A549 (cell line): ENCODE measurements at regions not wholly inside any gene's neighbourhood (a gene's known extent, or its start where the extent isn't known, plus 50 kb on each side); places are given as distances from the start of the nearest gene placed in this dataset.
A peak's percentile ranks its signal among the peaks of the same experiment; 100 is the strongest.

ENCODE experiments used
- ATAC-seq, 2 experiments: fragments of 200-7000 bp in 1 of 2; fragments of >200 bp in 1 of 2; cut with Nextera tagmentation in 1 of 2; cut with Tn5 transposase in 1 of 2; 3 replicates each; pipeline versions ENCODE4 v1.8.0 to v1.9.1; 2018 to 2020; ENCODE audit warnings: mild to moderate bottlenecking in 1 of 2, moderate library complexity in 1 of 2
- CTCF ChIA-PET: fragments of 300-600 bp; sonication (Branson Sonifier 250); formaldehyde crosslinking; extraction: SDS; loops from one replicate; lab custom pipeline; 2021; ENCODE audit warnings: antibody characterized with exemption, inconsistent platforms; lab: Yijun Ruan, JAX
- POLR2A ChIA-PET: fragments of 350-600 bp; formaldehyde crosslinking; extraction: SDS; loops from one replicate; lab custom pipeline; 2021; ENCODE audit warnings: antibody characterized with exemption, inconsistent platforms; lab: Yijun Ruan, JAX
- DNase-seq, 2 experiments: peaks; one replicate each; pipeline versions ENCODE4 v3.0.0 to v3.0.0-alpha.2; 2011 to 2016; ENCODE audit warnings: low read depth in 1 of 2, low spot score in 1 of 2
- FAIRE-seq: peaks from 2 replicates; lab custom pipeline; 2011; peaks lifted over from hg19 to GRCh38; lab: Jason Lieb, UNC
- H3K27ac ChIP-seq, 2 experiments: fragments of >200 bp; sonication (Bioruptor Twin); formaldehyde crosslinking; 3 replicates each; pipeline ENCODE4 v1.5.1; 2016 to 2017
- H3K4me1 ChIP-seq: fragments of >200 bp; sonication (Bioruptor Twin); formaldehyde crosslinking; 3 replicates; pipeline ENCODE4 v1.6.1; 2016
- H3K4me2 ChIP-seq: fragments of >200 bp; sonication (Bioruptor Twin); formaldehyde crosslinking; 3 replicates; pipeline ENCODE4 v1.6.1; 2016
- H3K4me3 ChIP-seq: fragments of >200 bp; sonication (Bioruptor Twin); formaldehyde crosslinking; 3 replicates; pipeline ENCODE4 v1.5.1; 2016
- H3K9me3 ChIP-seq: fragments of >200 bp; sonication (Bioruptor Twin); formaldehyde crosslinking; 3 replicates; pipeline ENCODE4 v1.6.1; 2016
- CBX2 ChIP-seq: fragments of 200-600 bp; sonication (generic); IDR thresholded peaks from 2 replicates; pipeline ENCODE4 v1.6.1; 2016; ENCODE audit warnings: low read depth, mild to moderate bottlenecking, borderline replicate concordance
- CBX8 ChIP-seq: fragments of 200-600 bp; sonication (generic); IDR thresholded peaks from 2 replicates; pipeline ENCODE4 v1.6.1; 2016
- CEBPB ChIP-seq, 2 experiments: fragments of >200 bp in 1 of 2; sonication (Bioruptor Twin) in 1 of 2; formaldehyde crosslinking in 1 of 2; IDR thresholded peaks; 2 replicates each; pipeline ENCODE4 v1.6.1; 2012 to 2016
- CHD4 ChIP-seq: fragments of 200-600 bp; sonication (generic); IDR thresholded peaks from 2 replicates; pipeline ENCODE4 v1.6.1; 2016; ENCODE audit warnings: antibody characterized with exemption, mild to moderate bottlenecking, borderline replicate concordance
- EHMT2 ChIP-seq: fragments of 200-600 bp; sonication (generic); IDR thresholded peaks from 2 replicates; pipeline ENCODE4 v1.6.1; 2016; ENCODE audit warnings: antibody characterized with exemption, low read depth, mild to moderate bottlenecking, moderate library complexity
- EP300 ChIP-seq, 2 experiments: fragments of >200 bp; sonication (Bioruptor Twin); formaldehyde crosslinking; IDR thresholded peaks; 2 replicates in 1 of 2; 3 replicates in 1 of 2; pipeline ENCODE4 v1.6.1; 2016 to 2017
- ESRRA ChIP-seq: fragments of 150-350 bp; IDR thresholded peaks from 2 replicates; pipeline ENCODE4 v1.6.1; 2014; ENCODE audit warnings: mild to moderate bottlenecking, low read length, borderline replicate concordance
- HDAC2 ChIP-seq: fragments of 200-600 bp; sonication (generic); IDR thresholded peaks from 2 replicates; pipeline ENCODE4 v1.6.1; 2016
- HOXB5 ChIP-seq: fragments of 250-450 bp; sonication (Bioruptor Pico); IDR thresholded peaks from 2 replicates; pipeline ENCODE4 v1.5.0; 2020; ENCODE audit warnings: mild to moderate bottlenecking, moderate library complexity
- JUN ChIP-seq, 2 experiments: fragments of >200 bp; sonication (Bioruptor Twin); formaldehyde crosslinking; IDR thresholded peaks; 2 replicates in 1 of 2; 3 replicates in 1 of 2; pipeline ENCODE4 v1.6.1; 2016 to 2017
- JUNB ChIP-seq: fragments of >200 bp; sonication (Bioruptor Twin); formaldehyde crosslinking; IDR thresholded peaks from 2 replicates; pipeline ENCODE4 v1.6.1; 2016
- KDM1A ChIP-seq: fragments of 200-600 bp; sonication (generic); IDR thresholded peaks from 2 replicates; pipeline ENCODE4 v1.6.1; 2016; ENCODE audit warnings: low read depth, mild to moderate bottlenecking
- MAFK ChIP-seq: fragments of 450-650 bp; IDR thresholded peaks from 2 replicates; pipeline ENCODE4 v1.6.1; 2014; ENCODE audit not compliant: partially characterized antibody
- MYC ChIP-seq: IDR thresholded peaks from 2 replicates; pipeline ENCODE4 v1.6.1; 2012; ENCODE audit warnings: mild to moderate bottlenecking, inconsistent platforms, low read length, improper control_type of control experiment, borderline replicate concordance
- NFE2L2 ChIP-seq: fragments of 150-350 bp; conservative IDR thresholded peaks from 2 replicates; pipeline ENCODE4 v1.6.1; 2014; ENCODE audit warnings: low read length
- PHF8 ChIP-seq: fragments of 200-600 bp; sonication (generic); IDR thresholded peaks from 2 replicates; pipeline ENCODE4 v1.6.1; 2016; ENCODE audit warnings: low read depth, mild to moderate bottlenecking, antibody characterized with exemption, moderate library complexity, borderline replicate concordance
- POLR2A ChIP-seq: IDR thresholded peaks from 2 replicates; pipeline ENCODE4 v1.6.1; 2012; ENCODE audit warnings: mild to moderate bottlenecking, low read length
- RAD21 ChIP-seq, 2 experiments: fragments of >200 bp in 1 of 2; sonication (Bioruptor Twin) in 1 of 2; formaldehyde crosslinking in 1 of 2; IDR thresholded peaks in 1 of 2; conservative IDR thresholded peaks in 1 of 2; 2 replicates in 1 of 2; 3 replicates in 1 of 2; pipeline ENCODE4 v1.6.1; 2012 to 2018; ENCODE audit warnings: inconsistent platforms in 1 of 2
- RARB ChIP-seq: fragments of 250-450 bp; sonication (Bioruptor Pico); IDR thresholded peaks from 2 replicates; pipeline ENCODE4 v1.8.0; 2021; ENCODE audit warnings: mild to moderate bottlenecking, moderate library complexity
- RNF2 ChIP-seq: fragments of 200-600 bp; sonication (generic); IDR thresholded peaks from 2 replicates; pipeline ENCODE4 v1.6.1; 2016; ENCODE audit warnings: low read depth, mild to moderate bottlenecking, antibody characterized with exemption, moderate library complexity, borderline replicate concordance
- ZFP36 ChIP-seq: fragments of 450-650 bp; IDR thresholded peaks from 2 replicates; pipeline ENCODE4 v1.6.1; 2014; ENCODE audit warnings: borderline replicate concordance; ENCODE audit not compliant: partially characterized antibody
- WGBS: methylation state at CpG from one replicate; pipeline ENCODE4 v1.1.6; 2017; ENCODE audit errors: missing lambda C conversion rate; 5-methylcytosine and 5-hydroxymethylcytosine counted together
- TF ChIP-seq, protein P1 (sequence below): fragments of 200-600 bp; sonication (generic); IDR thresholded peaks from 2 replicates; pipeline ENCODE4 v1.6.1; 2016; ENCODE audit warnings: antibody characterized with exemption, mild to moderate bottlenecking, moderate library complexity
- TF ChIP-seq, protein P2 (sequence below): IDR thresholded peaks from 2 replicates; pipeline ENCODE4 v1.6.1; 2012
- TF ChIP-seq, protein P3 (sequence below): IDR thresholded peaks from 2 replicates; pipeline ENCODE4 v1.6.1; 2012
- TF ChIP-seq, protein P4 (sequence below): IDR thresholded peaks from 2 replicates; pipeline ENCODE4 v1.6.1; 2012; ENCODE audit warnings: low read depth, borderline replicate concordance

DNA sequence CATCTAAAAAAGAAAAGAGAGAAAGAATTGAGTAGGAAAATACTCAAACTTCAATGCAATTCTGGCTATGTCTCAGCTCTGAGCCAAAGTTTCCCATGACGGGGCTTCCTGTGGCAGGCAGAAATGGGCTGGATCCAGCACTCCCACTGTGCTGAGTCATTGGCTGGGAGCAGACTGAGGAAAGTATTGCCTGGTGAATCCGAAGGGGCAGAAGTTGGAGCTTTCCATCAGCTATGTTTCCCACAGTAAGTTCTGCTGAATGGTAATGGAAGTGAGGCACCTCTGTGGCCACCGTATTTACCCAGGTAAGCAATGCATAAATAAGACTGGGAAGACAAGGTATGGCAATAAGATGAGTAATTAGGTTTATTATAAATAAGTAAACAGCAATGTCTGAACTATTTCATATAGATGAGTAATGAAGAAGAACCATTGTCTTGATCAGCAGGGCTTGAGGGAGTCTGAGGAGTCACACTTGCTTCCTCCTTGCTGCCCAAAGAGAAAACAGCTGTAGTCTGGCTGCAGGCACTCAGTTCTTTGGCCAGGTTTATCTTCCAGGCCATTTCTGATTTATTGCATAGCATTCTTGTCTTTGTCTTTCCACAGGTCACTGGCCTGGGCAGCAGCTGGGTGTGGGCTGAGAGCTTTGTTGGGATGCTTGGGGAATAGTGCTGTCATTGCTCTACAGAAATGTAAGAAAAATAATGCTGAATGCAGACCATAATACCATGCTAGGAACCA lies 255.3 kb downstream of the DNAJB9 start:
- Histone ChIP-seq H3K27ac (no peak overlapping the region), H3K4me3 (no peak overlapping the region)
- no peak for FAIRE-seq
- POLR2A ChIA-PET, result no interaction called here
- TF ChIP-seq CEBPB (IDR thresholded peaks at IDR 0.05) (no peak), CHD4 (no peak), ZFP36 (no peak), MAFK (peak; percentile 10), RAD21 (conservative IDR thresholded peaks at IDR 0.05 in 1 of 2, IDR thresholded peaks at IDR 0.05 in 1 of 2) (no peak), ESRRA (no peak), PHF8 (no peak)
- TF ChIP-seq, protein P1, sequence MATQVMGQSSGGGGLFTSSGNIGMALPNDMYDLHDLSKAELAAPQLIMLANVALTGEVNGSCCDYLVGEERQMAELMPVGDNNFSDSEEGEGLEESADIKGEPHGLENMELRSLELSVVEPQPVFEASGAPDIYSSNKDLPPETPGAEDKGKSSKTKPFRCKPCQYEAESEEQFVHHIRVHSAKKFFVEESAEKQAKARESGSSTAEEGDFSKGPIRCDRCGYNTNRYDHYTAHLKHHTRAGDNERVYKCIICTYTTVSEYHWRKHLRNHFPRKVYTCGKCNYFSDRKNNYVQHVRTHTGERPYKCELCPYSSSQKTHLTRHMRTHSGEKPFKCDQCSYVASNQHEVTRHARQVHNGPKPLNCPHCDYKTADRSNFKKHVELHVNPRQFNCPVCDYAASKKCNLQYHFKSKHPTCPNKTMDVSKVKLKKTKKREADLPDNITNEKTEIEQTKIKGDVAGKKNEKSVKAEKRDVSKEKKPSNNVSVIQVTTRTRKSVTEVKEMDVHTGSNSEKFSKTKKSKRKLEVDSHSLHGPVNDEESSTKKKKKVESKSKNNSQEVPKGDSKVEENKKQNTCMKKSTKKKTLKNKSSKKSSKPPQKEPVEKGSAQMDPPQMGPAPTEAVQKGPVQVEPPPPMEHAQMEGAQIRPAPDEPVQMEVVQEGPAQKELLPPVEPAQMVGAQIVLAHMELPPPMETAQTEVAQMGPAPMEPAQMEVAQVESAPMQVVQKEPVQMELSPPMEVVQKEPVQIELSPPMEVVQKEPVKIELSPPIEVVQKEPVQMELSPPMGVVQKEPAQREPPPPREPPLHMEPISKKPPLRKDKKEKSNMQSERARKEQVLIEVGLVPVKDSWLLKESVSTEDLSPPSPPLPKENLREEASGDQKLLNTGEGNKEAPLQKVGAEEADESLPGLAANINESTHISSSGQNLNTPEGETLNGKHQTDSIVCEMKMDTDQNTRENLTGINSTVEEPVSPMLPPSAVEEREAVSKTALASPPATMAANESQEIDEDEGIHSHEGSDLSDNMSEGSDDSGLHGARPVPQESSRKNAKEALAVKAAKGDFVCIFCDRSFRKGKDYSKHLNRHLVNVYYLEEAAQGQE, result no peak
- TF ChIP-seq, all 56 proteins: peak for 1
- peak; percentile 59 to 64; a peak in 3 of 6 replicates for ATAC-seq
- H3K4me1 ChIP-seq, result no peaks in the 10 kb centered on the region
- CTCF ChIA-PET, result no interaction called here
- H3K4me2 ChIP-seq, result no peak overlapping the region
- DNase-seq, result peak in 1 of 2 experiments; percentile 16
- 8% methylated on average over 3 of the region's 3 CpGs for WGBS
- H3K9me3 ChIP-seq, result no peaks in the 10 kb centered on the region

DNA sequence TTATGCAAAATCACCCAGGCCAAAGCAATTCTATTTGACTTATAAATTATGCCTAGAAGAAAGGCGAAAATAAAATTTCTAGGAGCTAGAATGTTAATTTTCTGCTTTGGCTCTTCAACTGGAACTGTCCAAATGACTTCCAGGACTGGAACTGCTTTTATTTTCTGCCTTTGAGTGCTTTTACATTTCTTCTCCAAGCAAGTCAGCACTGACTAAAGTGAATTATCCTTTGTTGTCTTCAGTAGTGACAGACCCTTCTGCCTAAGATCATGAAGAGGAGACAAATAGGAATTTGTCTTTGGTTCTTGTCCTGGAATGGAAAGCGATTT lies 255.9 kb downstream of the DNAJB9 start:
- Histone ChIP-seq H3K4me3 (no peak overlapping the region), H3K27ac (no peak overlapping the region), H3K4me2 (no peak overlapping the region), H3K9me3 (no peaks in the 10 kb centered on the region), H3K4me1 (no peaks in the 10 kb centered on the region)
- ChIA-PET POLR2A (no interaction called here), CTCF (no interaction called here)
- WGBS, result 13% methylated on average over 2 of the region's 2 CpGs
- TF ChIP-seq, protein P2, sequence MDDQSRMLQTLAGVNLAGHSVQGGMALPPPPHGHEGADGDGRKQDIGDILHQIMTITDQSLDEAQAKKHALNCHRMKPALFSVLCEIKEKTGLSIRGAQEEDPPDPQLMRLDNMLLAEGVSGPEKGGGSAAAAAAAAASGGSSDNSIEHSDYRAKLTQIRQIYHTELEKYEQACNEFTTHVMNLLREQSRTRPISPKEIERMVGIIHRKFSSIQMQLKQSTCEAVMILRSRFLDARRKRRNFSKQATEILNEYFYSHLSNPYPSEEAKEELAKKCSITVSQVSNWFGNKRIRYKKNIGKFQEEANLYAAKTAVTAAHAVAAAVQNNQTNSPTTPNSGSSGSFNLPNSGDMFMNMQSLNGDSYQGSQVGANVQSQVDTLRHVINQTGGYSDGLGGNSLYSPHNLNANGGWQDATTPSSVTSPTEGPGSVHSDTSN, result no peak
- TF ChIP-seq CBX8 (no peak), PHF8 (no peak), JUNB (no peak), EP300 (IDR thresholded peaks at IDR 0.05) (no peak), MYC (no peak), JUN (IDR thresholded peaks at IDR 0.05) (no peak), KDM1A (no peak), RAD21 (conservative IDR thresholded peaks at IDR 0.05 in 1 of 2, IDR thresholded peaks at IDR 0.05 in 1 of 2) (no peak), RNF2 (no peak), EHMT2 (no peak), HDAC2 (no peak), HOXB5 (CRISPR knock-in tag) (no peak), RARB (CRISPR knock-in tag) (no peak), NFE2L2 (no peak), POLR2A (no peak), CBX2 (no peak)
- TF ChIP-seq, protein P3, sequence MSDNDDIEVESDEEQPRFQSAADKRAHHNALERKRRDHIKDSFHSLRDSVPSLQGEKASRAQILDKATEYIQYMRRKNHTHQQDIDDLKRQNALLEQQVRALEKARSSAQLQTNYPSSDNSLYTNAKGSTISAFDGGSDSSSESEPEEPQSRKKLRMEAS, result no peak
- TF ChIP-seq, protein P4, sequence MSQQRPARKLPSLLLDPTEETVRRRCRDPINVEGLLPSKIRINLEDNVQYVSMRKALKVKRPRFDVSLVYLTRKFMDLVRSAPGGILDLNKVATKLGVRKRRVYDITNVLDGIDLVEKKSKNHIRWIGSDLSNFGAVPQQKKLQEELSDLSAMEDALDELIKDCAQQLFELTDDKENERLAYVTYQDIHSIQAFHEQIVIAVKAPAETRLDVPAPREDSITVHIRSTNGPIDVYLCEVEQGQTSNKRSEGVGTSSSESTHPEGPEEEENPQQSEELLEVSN, result no peak
- TF ChIP-seq, protein P1, result no peak
- FAIRE-seq (no peak), ATAC-seq (no peak), DNase-seq (no peak)
